GM21360 (cell line): ENCODE measurements at regions not wholly inside any gene's neighbourhood (a gene's known extent, or its start where the extent isn't known, plus 50 kb on each side); places are given as distances from the start of the nearest gene placed in this dataset.

ENCODE experiments used
- ATAC-seq: cut with Tn5 transposase; IDR thresholded peaks from one replicate; pipeline ENCODE4 v1.9.1; 2021; ENCODE audit warnings: mild to moderate bottlenecking, moderate library complexity; ENCODE audit not compliant: unreplicated experiment

DNA sequence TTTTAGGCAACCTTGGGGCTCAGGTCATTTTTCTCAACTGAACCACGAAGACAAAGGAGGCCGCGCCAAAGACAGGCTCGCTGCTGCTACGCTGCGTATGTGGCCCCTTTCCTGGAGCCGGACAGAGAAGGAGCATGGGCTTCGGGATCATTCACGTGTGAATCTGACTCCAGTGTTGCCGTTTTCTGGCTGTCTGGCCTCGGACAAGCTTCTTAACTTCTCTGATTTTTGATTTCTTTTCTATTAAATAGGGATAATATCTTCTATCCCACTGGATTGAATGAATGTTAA, 50.8 kb upstream of the ZNF366 start:
- no peak for ATAC-seq

DNA sequence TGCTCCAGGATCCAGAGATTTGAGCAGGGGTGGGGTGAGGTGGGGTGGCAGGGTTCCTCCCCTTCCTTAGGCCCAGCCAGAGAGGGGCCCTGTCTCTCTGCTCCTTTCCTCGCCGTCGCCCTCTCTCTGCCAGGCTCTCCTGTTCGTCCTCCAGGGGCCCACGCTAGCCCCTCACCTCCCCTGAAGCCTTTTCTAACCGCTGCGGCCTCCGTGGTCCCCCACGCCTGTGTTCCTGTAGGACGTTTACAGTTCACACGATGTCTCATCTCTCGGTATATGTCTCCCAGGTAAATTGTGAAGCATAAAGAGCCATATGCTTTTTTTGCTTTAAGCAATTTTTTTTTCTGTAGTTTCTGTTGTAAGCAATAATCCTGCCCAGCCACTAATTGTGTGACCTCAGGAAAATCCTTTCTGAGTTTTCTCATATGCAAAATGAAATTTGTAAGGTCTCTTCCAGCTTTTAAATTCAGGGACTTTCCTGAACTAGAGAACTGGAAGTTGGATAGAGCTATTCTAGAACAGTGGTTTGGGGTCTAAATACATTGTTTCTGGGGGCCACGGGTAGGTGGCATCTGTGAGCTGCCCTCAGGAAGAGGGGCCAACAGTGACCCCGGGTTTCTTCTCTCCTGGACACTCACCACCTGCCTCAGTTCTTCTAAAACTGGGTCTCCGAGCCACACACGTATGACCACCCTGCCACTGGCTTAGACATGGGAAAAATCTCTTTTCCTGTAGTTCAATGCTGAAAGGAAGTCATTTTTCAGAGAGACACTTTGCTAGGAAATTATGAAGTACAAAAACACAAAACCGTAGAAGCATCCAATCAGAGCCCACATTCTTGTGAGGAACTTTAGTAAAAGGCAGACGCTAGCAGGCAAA, 50.2 kb upstream of the ZNF366 start:
- ATAC-seq, result peak; percentile 7
